Activated CD8-positive, alpha-beta memory T cell treated with anti-CD3 and anti-CD28 coated beads for 36 hours (primary cell): ENCODE measurements at regions not wholly inside any gene's neighbourhood (a gene's known extent, or its start where the extent isn't known, plus 50 kb on each side); places are given as distances from the start of the nearest gene placed in this dataset.

Experiments
- CTCF ChIA-PET: fragments of 350-600 bp; sonication (Branson Sonifier 250); formaldehyde crosslinking; loops from one replicate; lab custom pipeline; 2021; ENCODE audit warnings: antibody characterized with exemption; lab: Charles Lee
- POLR2A ChIA-PET: fragments of 350-600 bp; sonication (Branson Sonifier 250); formaldehyde crosslinking; loops from one replicate; lab custom pipeline; 2021; ENCODE audit warnings: antibody characterized with exemption; lab: Charles Lee

DNA sequence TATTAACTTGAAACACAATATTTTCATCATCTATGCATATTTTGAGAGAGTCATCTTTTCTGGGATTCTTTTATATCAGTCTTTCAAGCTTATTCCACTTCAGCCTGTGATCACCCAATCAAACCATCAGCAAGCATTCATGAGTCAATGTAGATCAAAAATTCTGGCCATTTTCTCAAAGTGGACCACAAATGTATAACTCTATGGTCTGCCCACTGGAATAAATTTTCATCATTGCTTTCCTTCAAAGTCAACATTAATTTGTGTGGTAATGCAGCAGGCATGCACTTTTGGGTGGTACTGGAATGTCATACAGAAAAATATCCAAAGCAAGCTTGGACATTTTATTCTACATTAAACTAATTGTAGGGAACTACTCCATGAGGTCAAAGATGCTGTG lies 1013.0 kb downstream of the STIM2 start:
- POLR2A ChIA-PET = no interaction called here
- CTCF ChIA-PET = no interaction called here

- POLR2A ChIA-PET = no interaction called here
- CTCF ChIA-PET = no interaction called here
Observed at GRCh38 chr4:27881705-27882104, 1021.1 kb downstream of the STIM2 start.

- ChIA-PET CTCF (no interaction called here), POLR2A (no interaction called here)
Observed at GRCh38 chr4:27886120-27886519, 1025.5 kb downstream of the STIM2 start.

- POLR2A ChIA-PET = no interaction called here
- CTCF ChIA-PET = no interaction called here
Observed at GRCh38 chr4:27887646-27888045, 1027.0 kb downstream of the STIM2 start.

GRCh38 chr4:27888505-27888904 lies 1027.9 kb downstream of the STIM2 start:
- POLR2A ChIA-PET = no interaction called here
- CTCF ChIA-PET = no interaction called here

DNA sequence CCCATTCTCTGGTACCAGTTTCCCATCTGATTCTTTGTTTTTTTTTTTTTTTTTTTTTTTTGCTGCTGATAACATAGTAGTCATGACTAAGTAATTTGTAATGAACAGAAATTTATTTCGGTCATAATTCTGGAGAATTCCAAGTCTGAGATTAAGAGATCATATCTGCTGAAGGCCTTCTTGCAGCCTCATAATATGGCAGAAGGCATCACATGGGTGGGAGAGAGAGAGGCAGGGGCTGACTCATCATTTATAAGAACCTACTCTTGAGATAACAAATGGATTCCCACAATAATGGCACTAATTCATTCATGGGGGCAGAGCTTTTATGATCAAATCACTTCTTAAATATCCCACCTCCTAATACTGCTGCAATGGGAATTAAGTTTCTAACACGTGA lies 1034.3 kb downstream of the STIM2 start:
- CTCF ChIA-PET = no interaction called here

DNA sequence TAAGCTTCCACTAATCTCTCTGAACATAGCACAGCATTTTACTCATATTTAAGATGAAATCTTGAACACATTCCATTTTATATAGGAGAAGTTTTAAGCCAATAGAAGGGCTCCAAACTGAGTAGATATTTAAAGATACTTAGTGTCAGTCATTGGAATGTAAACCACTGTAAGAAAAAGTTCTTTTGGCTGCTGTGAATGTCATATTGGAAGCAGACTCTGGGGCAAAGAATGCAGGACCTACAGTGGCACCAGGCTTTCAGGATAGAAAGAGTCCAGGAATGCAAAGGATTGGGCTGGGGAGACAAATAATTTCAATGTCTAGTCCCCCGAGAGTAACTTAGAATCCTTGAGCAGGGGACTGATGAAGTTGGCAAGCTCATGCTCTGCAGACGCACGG lies 1047.7 kb downstream of the STIM2 start:
- POLR2A ChIA-PET = no interaction called here
- CTCF ChIA-PET = no interaction called here

More for the DNA sequence above, 1034.3 kb downstream of the STIM2 start:
- POLR2A ChIA-PET = no interaction called here

- CTCF ChIA-PET = no interaction called here
- POLR2A ChIA-PET = no interaction called here
Observed at GRCh38 chr4:27910227-27910626, 1049.6 kb downstream of the STIM2 start.

DNA sequence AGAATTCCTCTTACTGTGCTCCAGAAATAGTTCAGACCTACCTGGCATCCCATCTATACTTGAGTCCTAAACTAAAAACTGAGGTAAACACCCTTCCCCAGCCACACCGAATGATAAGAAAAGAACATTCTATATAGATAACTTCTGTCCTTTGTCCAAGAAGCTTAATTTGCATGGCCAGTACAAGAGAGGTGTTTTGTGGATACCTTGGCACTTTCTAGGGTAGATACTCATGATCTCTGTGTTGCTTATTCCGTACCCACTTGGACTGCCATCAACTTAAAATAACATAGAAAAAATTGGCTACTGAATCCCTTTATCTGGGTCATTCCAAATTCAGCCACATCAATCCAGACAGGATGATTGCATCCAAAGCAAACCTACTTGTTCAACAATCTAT lies 1050.4 kb downstream of the STIM2 start:
- POLR2A ChIA-PET = no interaction called here
- CTCF ChIA-PET = no interaction called here

DNA sequence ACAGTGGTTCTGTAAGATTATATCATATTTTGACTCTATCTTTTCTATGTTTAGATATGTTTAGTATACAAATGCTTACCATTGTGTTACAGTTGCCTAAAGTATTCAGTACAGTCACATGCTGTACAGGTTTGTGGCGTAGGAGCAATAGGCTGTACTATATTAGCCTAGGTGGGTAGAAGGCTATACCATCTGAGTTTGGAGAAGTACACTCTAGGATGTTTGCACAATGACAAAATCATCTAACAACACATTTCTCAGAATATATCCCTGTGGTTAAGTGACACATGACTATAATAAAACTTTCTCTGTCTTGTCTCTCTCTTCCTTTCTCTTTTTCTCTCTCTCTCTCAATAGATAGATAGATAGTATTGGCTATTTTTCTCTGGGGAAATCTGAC lies 1053.1 kb downstream of the STIM2 start:
- ChIA-PET CTCF (no interaction called here), POLR2A (no interaction called here)

DNA sequence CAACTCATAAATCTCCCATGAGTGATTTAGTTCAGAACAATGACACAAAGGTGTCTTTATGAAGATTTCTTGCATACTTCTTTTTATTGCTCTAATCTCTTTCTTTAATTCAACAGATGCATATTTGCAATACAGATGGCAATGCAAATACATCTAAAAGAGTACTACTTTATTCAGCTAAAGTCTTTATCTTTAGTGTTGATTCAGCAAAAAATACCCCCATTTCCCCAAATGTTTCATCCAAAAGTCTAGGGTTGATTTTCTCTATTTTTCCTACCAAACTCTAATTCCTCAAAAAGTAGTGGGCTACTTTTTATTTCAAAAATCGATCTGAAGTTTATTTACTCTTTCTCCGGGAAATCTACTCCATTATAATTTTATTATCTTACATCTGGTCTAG lies 1055.2 kb downstream of the STIM2 start:
- ChIA-PET CTCF (no interaction called here), POLR2A (no interaction called here)

GRCh38 chr4:27916452-27917184 lies 1056.0 kb downstream of the STIM2 start:
- ChIA-PET POLR2A (no interaction called here), CTCF (no interaction called here)

GRCh38 chr4:27917381-27917780 lies 1056.7 kb downstream of the STIM2 start:
- ChIA-PET POLR2A (no interaction called here), CTCF (no interaction called here)

GRCh38 chr4:27921231-27921630 lies 1060.6 kb downstream of the STIM2 start:
- ChIA-PET POLR2A (no interaction called here), CTCF (no interaction called here)

GRCh38 chr4:27928761-27929540 lies 1068.3 kb downstream of the STIM2 start:
- ChIA-PET CTCF (no interaction called here), POLR2A (no interaction called here)

- POLR2A ChIA-PET = no interaction called here
- CTCF ChIA-PET = no interaction called here
Observed at GRCh38 chr4:27930291-27930690, 1069.7 kb downstream of the STIM2 start.

- ChIA-PET CTCF (no interaction called here), POLR2A (no interaction called here)
Observed at GRCh38 chr4:27930976-27931375, 1070.3 kb downstream of the STIM2 start.

GRCh38 chr4:27931584-27931983 lies 1070.9 kb downstream of the STIM2 start:
- ChIA-PET POLR2A (no interaction called here), CTCF (no interaction called here)

DNA sequence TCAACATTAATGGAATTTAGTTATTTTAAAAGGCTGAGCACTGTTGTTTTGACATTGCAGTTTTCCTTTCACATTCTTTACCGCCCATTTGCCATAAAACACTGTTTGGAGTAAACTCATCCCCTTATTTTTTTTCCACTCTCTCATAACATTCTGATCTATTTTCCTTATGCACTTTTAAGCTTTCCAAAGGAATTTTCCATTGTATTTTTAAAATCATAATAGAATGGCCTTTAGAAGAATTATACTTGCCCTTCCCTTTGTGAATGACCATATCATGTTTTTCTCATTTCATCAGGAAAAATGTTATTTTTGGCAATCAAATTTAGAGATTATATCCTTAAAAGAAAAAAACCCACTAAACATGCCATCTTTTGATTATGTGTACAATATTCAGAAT lies 1074.2 kb downstream of the STIM2 start:
- ChIA-PET CTCF (no interaction called here), POLR2A (no interaction called here)

DNA sequence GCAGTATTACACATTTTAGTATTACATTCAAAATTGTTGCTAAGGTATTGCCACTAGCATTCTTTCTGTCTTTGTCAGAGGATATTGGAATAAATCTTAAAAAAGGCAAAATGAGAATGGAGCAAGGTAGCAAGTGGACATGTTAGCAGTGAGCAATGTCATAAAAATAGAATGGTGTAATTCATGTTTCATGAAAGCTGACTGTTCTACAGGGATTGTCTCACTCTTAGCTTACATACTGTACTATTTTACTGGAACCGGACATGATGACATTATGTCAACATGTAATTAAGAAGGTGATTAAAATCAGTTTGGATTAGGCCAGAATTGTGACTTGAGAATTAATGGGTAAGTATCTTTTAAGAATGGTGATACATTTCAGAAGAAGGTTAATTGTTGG lies 1086.2 kb downstream of the STIM2 start:
- POLR2A ChIA-PET = no interaction called here
- CTCF ChIA-PET = no interaction called here

GRCh38 chr4:27947302-27947701 lies 1086.7 kb downstream of the STIM2 start:
- POLR2A ChIA-PET = no interaction called here
- CTCF ChIA-PET = no interaction called here
